ENCODE measurements at regions not wholly inside any gene's neighbourhood (a gene's known extent, or its start where the extent isn't known, plus 50 kb on each side); places are given as distances from the start of the nearest gene placed in this dataset.

DNA sequence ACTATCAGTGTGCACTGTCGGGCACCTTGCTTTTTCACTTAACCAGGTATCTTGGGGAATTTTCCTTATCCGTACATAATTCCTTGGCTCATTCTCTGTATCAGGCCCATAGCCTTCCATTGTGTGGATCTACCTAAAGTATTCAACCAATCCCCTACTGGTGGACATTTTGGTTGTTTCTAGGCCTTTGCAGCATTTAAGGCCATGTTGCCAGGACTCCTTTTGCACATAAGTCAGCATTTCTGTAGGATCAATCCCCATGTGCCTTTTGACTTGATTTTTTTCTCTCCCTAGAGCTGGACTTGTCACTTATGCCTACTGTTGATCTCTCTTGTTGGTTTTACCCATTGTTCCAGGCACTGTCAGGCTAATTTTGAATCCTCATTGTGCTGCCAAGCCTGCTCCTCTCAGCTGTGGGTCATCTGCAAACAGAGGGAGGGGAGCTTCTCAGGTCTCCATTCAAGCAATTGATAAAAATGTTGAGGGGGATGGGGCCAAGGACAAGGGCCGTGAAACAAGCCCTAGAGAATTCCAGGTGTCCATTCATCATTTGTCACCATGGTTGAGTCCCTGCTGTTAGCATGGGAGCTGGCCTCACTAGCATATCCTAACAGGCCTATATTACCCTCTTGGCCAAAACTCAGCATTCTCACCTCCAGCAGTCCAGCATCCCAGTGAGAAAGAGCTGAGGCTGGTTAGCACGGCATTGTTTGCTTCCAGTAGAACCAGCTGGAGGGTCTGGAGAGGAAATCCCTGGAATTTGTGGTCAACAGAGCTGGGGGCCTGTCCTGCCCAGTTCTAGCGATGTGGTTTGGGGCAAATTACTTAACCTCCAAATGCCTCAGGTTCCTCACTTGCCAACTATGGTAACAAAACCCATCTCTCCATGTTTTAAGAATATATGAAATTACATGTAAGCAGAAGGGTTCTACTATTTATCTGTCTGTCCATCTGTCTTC lies 178.4 kb downstream of the MRPL14 start (continued):
- TF ChIP-seq, protein P1, sequence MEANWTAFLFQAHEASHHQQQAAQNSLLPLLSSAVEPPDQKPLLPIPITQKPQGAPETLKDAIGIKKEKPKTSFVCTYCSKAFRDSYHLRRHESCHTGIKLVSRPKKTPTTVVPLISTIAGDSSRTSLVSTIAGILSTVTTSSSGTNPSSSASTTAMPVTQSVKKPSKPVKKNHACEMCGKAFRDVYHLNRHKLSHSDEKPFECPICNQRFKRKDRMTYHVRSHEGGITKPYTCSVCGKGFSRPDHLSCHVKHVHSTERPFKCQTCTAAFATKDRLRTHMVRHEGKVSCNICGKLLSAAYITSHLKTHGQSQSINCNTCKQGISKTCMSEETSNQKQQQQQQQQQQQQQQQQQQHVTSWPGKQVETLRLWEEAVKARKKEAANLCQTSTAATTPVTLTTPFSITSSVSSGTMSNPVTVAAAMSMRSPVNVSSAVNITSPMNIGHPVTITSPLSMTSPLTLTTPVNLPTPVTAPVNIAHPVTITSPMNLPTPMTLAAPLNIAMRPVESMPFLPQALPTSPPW (CRISPR knock-in tag; IDR thresholded peaks at IDR 0.05): 0 out of 2 replicates have a peak, but pooled peaks have one; percentile 14
- TF ChIP-seq HDAC1 (IDR thresholded peaks at IDR 0.05): 0 out of 4 replicates have a peak, but pooled peaks of 1 of the 2 experiments have one; percentile 22
- TF ChIP-seq EZH2 (IDR thresholded peaks at IDR 0.05; ENCODE audit: borderline replicate concordance, low read depth, low read length): no peak
- no peak for TF ChIP-seq CSDE1 (IDR thresholded peaks at IDR 0.05)
- TF ChIP-seq, protein P2, sequence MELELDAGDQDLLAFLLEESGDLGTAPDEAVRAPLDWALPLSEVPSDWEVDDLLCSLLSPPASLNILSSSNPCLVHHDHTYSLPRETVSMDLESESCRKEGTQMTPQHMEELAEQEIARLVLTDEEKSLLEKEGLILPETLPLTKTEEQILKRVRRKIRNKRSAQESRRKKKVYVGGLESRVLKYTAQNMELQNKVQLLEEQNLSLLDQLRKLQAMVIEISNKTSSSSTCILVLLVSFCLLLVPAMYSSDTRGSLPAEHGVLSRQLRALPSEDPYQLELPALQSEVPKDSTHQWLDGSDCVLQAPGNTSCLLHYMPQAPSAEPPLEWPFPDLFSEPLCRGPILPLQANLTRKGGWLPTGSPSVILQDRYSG (tag; conservative IDR thresholded peaks at IDR 0.05; ENCODE audit: low read depth): 0 out of 2 replicates have a peak, but pooled peaks have one; percentile 9
- TF ChIP-seq, protein P3, sequence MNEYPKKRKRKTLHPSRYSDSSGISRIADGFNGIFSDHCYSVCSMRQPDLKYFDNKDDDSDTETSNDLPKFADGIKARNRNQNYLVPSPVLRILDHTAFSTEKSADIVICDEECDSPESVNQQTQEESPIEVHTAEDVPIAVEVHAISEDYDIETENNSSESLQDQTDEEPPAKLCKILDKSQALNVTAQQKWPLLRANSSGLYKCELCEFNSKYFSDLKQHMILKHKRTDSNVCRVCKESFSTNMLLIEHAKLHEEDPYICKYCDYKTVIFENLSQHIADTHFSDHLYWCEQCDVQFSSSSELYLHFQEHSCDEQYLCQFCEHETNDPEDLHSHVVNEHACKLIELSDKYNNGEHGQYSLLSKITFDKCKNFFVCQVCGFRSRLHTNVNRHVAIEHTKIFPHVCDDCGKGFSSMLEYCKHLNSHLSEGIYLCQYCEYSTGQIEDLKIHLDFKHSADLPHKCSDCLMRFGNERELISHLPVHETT (CRISPR knock-in tag; conservative IDR thresholded peaks at IDR 0.05 in 1 of 2, IDR thresholded peaks at IDR 0.05 in 1 of 2): no peak
- TF ChIP-seq TCF3 (CRISPR knock-in tag; IDR thresholded peaks at IDR 0.05): no peak
- TF ChIP-seq RBM14 (IDR thresholded peaks at IDR 0.05; ENCODE audit: borderline replicate concordance, insufficient read depth, low read depth, low read length): no peak
- 0 out of 2 replicates have a peak, but pooled peaks have one; percentile 23 for TF ChIP-seq HIVEP1 (CRISPR knock-in tag; IDR thresholded peaks at IDR 0.05)
- TF ChIP-seq ZNF316 (IDR thresholded peaks at IDR 0.05): peak; percentile 83
- no peak for TF ChIP-seq SMAD1 (IDR thresholded peaks at IDR 0.05; ENCODE audit: low read depth, low read length, partially characterized antibody)
- TF ChIP-seq HDAC6 (IDR thresholded peaks at IDR 0.05; ENCODE audit: low read depth, low read length): no peak
- TF ChIP-seq ZNF197 (CRISPR knock-in tag; IDR thresholded peaks at IDR 0.05; ENCODE audit: low read depth): no peak
- TF ChIP-seq, protein P4, sequence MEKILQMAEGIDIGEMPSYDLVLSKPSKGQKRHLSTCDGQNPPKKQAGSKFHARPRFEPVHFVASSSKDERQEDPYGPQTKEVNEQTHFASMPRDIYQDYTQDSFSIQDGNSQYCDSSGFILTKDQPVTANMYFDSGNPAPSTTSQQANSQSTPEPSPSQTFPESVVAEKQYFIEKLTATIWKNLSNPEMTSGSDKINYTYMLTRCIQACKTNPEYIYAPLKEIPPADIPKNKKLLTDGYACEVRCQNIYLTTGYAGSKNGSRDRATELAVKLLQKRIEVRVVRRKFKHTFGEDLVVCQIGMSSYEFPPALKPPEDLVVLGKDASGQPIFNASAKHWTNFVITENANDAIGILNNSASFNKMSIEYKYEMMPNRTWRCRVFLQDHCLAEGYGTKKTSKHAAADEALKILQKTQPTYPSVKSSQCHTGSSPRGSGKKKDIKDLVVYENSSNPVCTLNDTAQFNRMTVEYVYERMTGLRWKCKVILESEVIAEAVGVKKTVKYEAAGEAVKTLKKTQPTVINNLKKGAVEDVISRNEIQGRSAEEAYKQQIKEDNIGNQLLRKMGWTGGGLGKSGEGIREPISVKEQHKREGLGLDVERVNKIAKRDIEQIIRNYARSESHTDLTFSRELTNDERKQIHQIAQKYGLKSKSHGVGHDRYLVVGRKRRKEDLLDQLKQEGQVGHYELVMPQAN (IDR thresholded peaks at IDR 0.05; ENCODE audit: borderline replicate concordance): no peak
- TF ChIP-seq MAFG (tag; conservative IDR thresholded peaks at IDR 0.05): 0 out of 2 replicates have a peak, but pooled peaks have one; percentile 4
- TF ChIP-seq SNIP1 (IDR thresholded peaks at IDR 0.05; ENCODE audit: low read depth): no peak
- no peak for TF ChIP-seq U2AF1 (optimal IDR thresholded peaks at IDR 0.05; ENCODE audit: low read depth, low read length)
- no peak for TF ChIP-seq EP400 (IDR thresholded peaks at IDR 0.05)
- TF ChIP-seq DIDO1 (tag; IDR thresholded peaks at IDR 0.05; ENCODE audit: low read depth): no peak

All from K562 (cell line).